HCT116 (cell line): ENCODE measurements at regions not wholly inside any gene's neighbourhood (a gene's known extent, or its start where the extent isn't known, plus 50 kb on each side); places are given as distances from the start of the nearest gene placed in this dataset.

Experiments
- ATAC-seq: fragments of 200-7000 bp; cut with Tn5 transposase; 2 replicates; pipeline ENCODE4 v1.9.1; 2020; ENCODE audit warnings: mild to moderate bottlenecking, moderate library complexity
- BruUV-seq: library from RNA; stranded (reverse); fragments of 400-500 nt; replicated peaks from 2 replicates; lab custom pipeline; 2021; lab: Mats Ljungman, UMichigan
- CTCF ChIA-PET: fragments of 300-600 bp; sonication (Branson Sonifier 250); formaldehyde crosslinking; loops from one replicate; lab custom pipeline; 2021; ENCODE audit warnings: antibody characterized with exemption; lab: Charles Lee
- POLR2A ChIA-PET: fragments of 300-600, 350-600 bp; sonication (Branson Sonifier 250); formaldehyde crosslinking; loops from one replicate; lab custom pipeline; 2021; ENCODE audit warnings: antibody characterized with exemption; lab: Charles Lee
- RAD21 ChIA-PET, 2 experiments: fragments of 300-600 bp; sonication (Branson Sonifier 250); formaldehyde crosslinking; loops; one replicate each; lab custom pipeline; 2023; ENCODE audit warnings: low total read pairs in 2 of 2; ENCODE audit not compliant: uncharacterized antibody in 2 of 2, unreplicated experiment in 2 of 2, low non-redundant PET in 1 of 2; lab: Charles Lee
- DNase-seq: peaks from one replicate; pipeline ENCODE4 v3.0.0-alpha.2; 2010; ENCODE audit warnings: low read depth, low spot score
- H2AFZ ChIP-seq: fragments of 200-600 bp; shearing (Covaris generic), sonication (generic); 2 replicates; pipeline ENCODE4 v1.6.1; 2017; ENCODE audit warnings: low read depth, mixed run types, mixed read lengths, antibody characterized with exemption, low read length; ENCODE audit not compliant: poor library complexity, severe bottlenecking
- H3K27ac ChIP-seq: 2 replicates; pipeline ENCODE4 v1.5.1; 2012; ENCODE audit warnings: low read depth, low read length
- H3K27me3 ChIP-seq: fragments of 200-600 bp; sonication (generic); 2 replicates; pipeline ENCODE4 v1.6.1; 2016; ENCODE audit warnings: mixed run types, low read length, mixed read lengths; ENCODE audit not compliant: insufficient read depth
- H3K36me3 ChIP-seq, 2 experiments: fragments of 200-500 bp in 1 of 2; fragments of 200-600 bp in 1 of 2; sonication (Bioruptor generic) in 1 of 2; sonication (generic) in 1 of 2; 2 replicates each; pipeline versions ENCODE4 v1.5.1 to v1.6.1; 2014 to 2016; ENCODE audit warnings: low read length in 2 of 2, inconsistent platforms in 1 of 2, mixed read lengths in 1 of 2, mixed run types in 1 of 2; ENCODE audit not compliant: insufficient read depth in 2 of 2, control insufficient read depth in 1 of 2
- H3K4me1 ChIP-seq, 2 experiments: fragments of 200-600 bp in 1 of 2; sonication (generic) in 1 of 2; 2 replicates each; pipeline versions ENCODE4 v1.5.1 to v1.6.1; 2012 to 2017; ENCODE audit warnings: low read length in 2 of 2, inconsistent platforms in 1 of 2, mild to moderate bottlenecking in 1 of 2, mixed read lengths in 1 of 2, mixed run types in 1 of 2, moderate library complexity in 1 of 2; ENCODE audit not compliant: insufficient read depth in 2 of 2, control insufficient read depth in 1 of 2
- H3K4me2 ChIP-seq: fragments of 200-600 bp; sonication (generic); 2 replicates; pipeline ENCODE4 v1.6.1; 2017; ENCODE audit warnings: mixed run types, low read length, mixed read lengths
- H3K4me3 ChIP-seq, 2 experiments: fragments of 200-600 bp in 1 of 2; sonication (generic) in 1 of 2; replicated peaks in 1 of 2; 2 replicates each; pipeline ENCODE4 v1.5.1; 2011 to 2016; ENCODE audit warnings: low read length in 2 of 2, control low read depth in 1 of 2, low read depth in 1 of 2, mild to moderate bottlenecking in 1 of 2, mixed read lengths in 1 of 2, mixed run types in 1 of 2
- H3K79me2 ChIP-seq: fragments of 200-600 bp; sonication (generic); 2 replicates; pipeline ENCODE4 v1.6.1; 2017; ENCODE audit warnings: mild to moderate bottlenecking, mixed run types, low read length, moderate library complexity, mixed read lengths; ENCODE audit not compliant: insufficient read depth
- H3K9ac ChIP-seq: fragments of 200-600 bp; sonication (generic); 2 replicates; pipeline ENCODE4 v1.6.1; 2016; ENCODE audit warnings: low read length, mixed read lengths
- H3K9me2 ChIP-seq: fragments of 200-600 bp; sonication (generic), shearing (Covaris generic); 2 replicates; pipeline ENCODE4 v1.6.1; 2017; ENCODE audit warnings: mixed run types, mild to moderate bottlenecking, moderate library complexity; ENCODE audit not compliant: insufficient read depth
- H3K9me3 ChIP-seq, 2 experiments: fragments of 200-500 bp in 1 of 2; fragments of 200-600 bp in 1 of 2; sonication (Bioruptor generic) in 1 of 2; sonication (generic) in 1 of 2; 2 replicates each; pipeline ENCODE4 v1.6.1; 2014 to 2017; ENCODE audit warnings: low read length in 2 of 2, mixed read lengths in 2 of 2, inconsistent platforms in 1 of 2, low read depth in 1 of 2, mild to moderate bottlenecking in 1 of 2, mixed run types in 1 of 2, moderate library complexity in 1 of 2; ENCODE audit not compliant: control insufficient read depth in 1 of 2, insufficient read depth in 1 of 2
- H4K20me1 ChIP-seq: fragments of 200-600 bp; sonication (generic), shearing (Covaris generic); 2 replicates; pipeline ENCODE4 v1.6.1; 2017; ENCODE audit warnings: mixed run types, mild to moderate bottlenecking, moderate library complexity; ENCODE audit not compliant: insufficient read depth
- CEBPB ChIP-seq: IDR thresholded peaks from 2 replicates; pipeline ENCODE4 v1.6.1; 2012; ENCODE audit warnings: low read depth
- EGR1 ChIP-seq: IDR thresholded peaks from 2 replicates; pipeline ENCODE4 v1.6.1; 2012; ENCODE audit warnings: low read depth
- ELF1 ChIP-seq: IDR thresholded peaks from 2 replicates; pipeline ENCODE4 v1.6.1; 2012; ENCODE audit warnings: low read depth, borderline replicate concordance
- EZH2 ChIP-seq: fragments of 200-600 bp; sonication (generic); IDR thresholded peaks from 2 replicates; pipeline ENCODE4 v1.6.1; 2017; ENCODE audit warnings: antibody characterized with exemption, mixed run types
- EZH2phosphoT487 ChIP-seq: fragments of 200-600 bp; IDR thresholded peaks from 2 replicates; pipeline ENCODE4 v1.6.1; 2018; ENCODE audit warnings: antibody characterized with exemption, borderline replicate concordance
- FOSL1 ChIP-seq: IDR thresholded peaks from 2 replicates; pipeline ENCODE4 v1.6.1; 2012; ENCODE audit warnings: low read depth
- POLR2A ChIP-seq: IDR thresholded peaks from 2 replicates; pipeline ENCODE4 v1.7.0; 2011; ENCODE audit warnings: borderline replicate concordance; ENCODE audit not compliant: insufficient read depth, insufficient read length; ENCODE audit errors: extremely low read depth
- RAD21 ChIP-seq: IDR thresholded peaks from 2 replicates; pipeline ENCODE4 v1.6.1; 2012; ENCODE audit warnings: low read depth, mild to moderate bottlenecking
- SIN3A ChIP-seq: IDR thresholded peaks from 2 replicates; pipeline ENCODE4 v1.6.1; 2012; ENCODE audit warnings: low read depth
- SP1 ChIP-seq: IDR thresholded peaks from 2 replicates; pipeline ENCODE4 v1.6.1; 2012; ENCODE audit warnings: low read depth
- SRF ChIP-seq: IDR thresholded peaks from 2 replicates; pipeline ENCODE4 v1.6.1; 2012; ENCODE audit warnings: low read depth
- TCF7L2 ChIP-seq: IDR thresholded peaks from 2 replicates; pipeline ENCODE4 v1.7.0; 2011; ENCODE audit warnings: borderline replicate concordance, inconsistent platforms; ENCODE audit not compliant: insufficient read depth, insufficient read length; ENCODE audit errors: extremely low read depth
- ZBTB33 ChIP-seq: IDR thresholded peaks from 2 replicates; pipeline ENCODE4 v1.6.1; 2011; ENCODE audit warnings: mild to moderate bottlenecking, low read length, moderate library complexity; ENCODE audit not compliant: insufficient replicate concordance; ENCODE audit errors: extremely low read depth
- ZFX ChIP-seq: fragments of 450-650 bp; IDR thresholded peaks from 2 replicates; pipeline ENCODE4 v1.6.1; 2017
- ZNF274 ChIP-seq: fragments of 200-500 bp; sonication (Bioruptor generic); IDR thresholded peaks from 2 replicates; pipeline ENCODE4 v1.6.1; 2014; ENCODE audit warnings: mild to moderate bottlenecking, low read depth, low read length, inconsistent platforms
- intact Hi-C: fragments of 100-400 bp; cut with micrococcal nuclease; formaldehyde crosslinking; loops from 2 replicates; pipeline ENCODE4 v1.10.0; 2022
- TF ChIP-seq, protein P1 (sequence below): IDR thresholded peaks from 2 replicates; pipeline ENCODE4 v1.6.1; 2012

GRCh38 chr3:7917443-7918151 is 584.0 kb upstream of the LMCD1 start:
- H3K9me2 ChIP-seq: no peaks in the 10 kb centered on the region
- DNase-seq: no peak
- no peaks in the 10 kb centered on the region for H3K27me3 ChIP-seq
- H3K4me2 ChIP-seq: no peak overlapping the region
- H3K9me3 ChIP-seq: no peaks in the 10 kb centered on the region
- RAD21 ChIA-PET: no interaction called here
- no peaks in the 10 kb centered on the region for H3K36me3 ChIP-seq
- H2AFZ ChIP-seq: no peak overlapping the region
- no peak for TF ChIP-seq EZH2
- TF ChIP-seq POLR2A: no peak
- TF ChIP-seq ZNF274: no peak
- no peak for TF ChIP-seq TCF7L2
- TF ChIP-seq, protein P1, sequence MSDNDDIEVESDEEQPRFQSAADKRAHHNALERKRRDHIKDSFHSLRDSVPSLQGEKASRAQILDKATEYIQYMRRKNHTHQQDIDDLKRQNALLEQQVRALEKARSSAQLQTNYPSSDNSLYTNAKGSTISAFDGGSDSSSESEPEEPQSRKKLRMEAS: no peak
- no peak for TF ChIP-seq ELF1
- TF ChIP-seq RAD21: no peak
- TF ChIP-seq SIN3A: no peak
- no peak overlapping the region for H3K4me3 ChIP-seq
- H3K9ac ChIP-seq: no peak overlapping the region
- intact Hi-C loops: no loop called here
- POLR2A ChIA-PET: no interaction called here
- BruUV-seq: no TSS peak
- H3K27ac ChIP-seq: no peak overlapping the region
- H4K20me1 ChIP-seq: no peaks in the 10 kb centered on the region
- H3K4me1 ChIP-seq: no peaks in the 10 kb centered on the region
- ATAC-seq: no peak
- H3K79me2 ChIP-seq: no peaks in the 10 kb centered on the region
- CTCF ChIA-PET: no interaction called here

DNA sequence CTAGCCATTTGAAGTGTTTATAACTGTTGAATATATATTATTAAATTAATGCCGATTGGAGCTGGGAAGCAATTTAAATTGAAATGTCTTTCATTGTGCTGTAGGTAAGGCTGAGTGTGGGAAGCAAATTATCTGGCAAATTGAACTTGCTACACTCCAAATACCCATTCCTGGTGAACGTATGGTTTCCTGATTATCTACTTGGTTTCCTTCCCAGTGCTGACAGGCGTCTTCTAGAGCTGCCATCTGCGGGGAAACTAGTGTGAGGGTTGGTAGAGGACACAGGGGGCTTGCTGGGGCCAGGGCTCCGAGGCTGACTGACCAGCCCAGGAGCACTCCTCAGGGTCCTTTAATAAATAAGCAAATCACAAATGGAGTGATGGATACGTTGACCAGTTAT is 581.4 kb upstream of the LMCD1 start:
- Histone ChIP-seq H3K27ac (no peak overlapping the region), H3K4me2 (no peak overlapping the region), H3K4me1 (no peaks in the 10 kb centered on the region), H3K9me2 (no peaks in the 10 kb centered on the region), H3K9ac (no peak overlapping the region), H3K4me3 (no peak overlapping the region), H3K27me3 (no peaks in the 10 kb centered on the region), H4K20me1 (no peaks in the 10 kb centered on the region), H3K36me3 (no peaks in the 10 kb centered on the region), H3K79me2 (no peaks in the 10 kb centered on the region), H3K9me3 (no peaks in the 10 kb centered on the region), H2AFZ (no peak overlapping the region)
- BruUV-seq: no TSS peak
- no peak for DNase-seq
- RAD21 ChIA-PET: no interaction called here
- intact Hi-C loops: no loop called here
- CTCF ChIA-PET: no interaction called here
- no peak for ATAC-seq
- POLR2A ChIA-PET: no interaction called here
- TF ChIP-seq ZFX: no peak
- TF ChIP-seq TCF7L2: no peak
- TF ChIP-seq SP1: no peak
- TF ChIP-seq, protein P1: no peak
- no peak for TF ChIP-seq ZBTB33
- no peak for TF ChIP-seq EZH2phosphoT487
- TF ChIP-seq CEBPB: no peak
- TF ChIP-seq SIN3A: no peak
- TF ChIP-seq SRF: no peak
- no peak for TF ChIP-seq ELF1
- no peak for TF ChIP-seq EGR1
- no peak for TF ChIP-seq ZNF274
- no peak for TF ChIP-seq FOSL1
